ENCODE measurements at regions not wholly inside any gene's neighbourhood (a gene's known extent, or its start where the extent isn't known, plus 50 kb on each side); places are given as distances from the start of the nearest gene placed in this dataset.

GRCh38 chr1:59158321-59158720, 138.6 kb upstream of the FGGY start:
- TF ChIP-seq CTCF (IDR thresholded peaks at IDR 0.05; ENCODE audit: insufficient read depth, low read depth, low read length) = no peak
- no peak for TF ChIP-seq EZH2 (IDR thresholded peaks at IDR 0.05; ENCODE audit: insufficient read depth, low read length)

Data from astrocyte (in vitro differentiated cells and primary cell).